Bronchial epithelial cell (primary cell): ENCODE measurements at regions not wholly inside any gene's neighbourhood (a gene's known extent, or its start where the extent isn't known, plus 50 kb on each side); places are given as distances from the start of the nearest gene placed in this dataset.
"Not testable (repeated sequence)": the region's sequence is repeated elsewhere in the genome, so short reads cannot be mapped to it uniquely, and the experiment has no call there.

ENCODE experiments used
- DNase-seq: peaks from one replicate; pipeline ENCODE4 v3.0.0-alpha.2; 2010; ENCODE audit warnings: low read depth
- FAIRE-seq: peaks from 2 replicates; lab custom pipeline; 2011; peaks lifted over from hg19 to GRCh38; lab: Jason Lieb, UNC
- H3K27me3 ChIP-seq: 2 replicates; pipeline ENCODE4 v1.5.1; 2011; ENCODE audit warnings: low read length; ENCODE audit not compliant: control insufficient read depth, insufficient read depth
- H3K36me3 ChIP-seq: 2 replicates; pipeline ENCODE4 v1.5.1; 2011; ENCODE audit warnings: low read length; ENCODE audit not compliant: control insufficient read depth, insufficient read depth
- H3K4me3 ChIP-seq: 2 replicates; pipeline ENCODE4 v1.5.1; 2011; ENCODE audit warnings: mild to moderate bottlenecking, low read depth, low read length, control low read depth
- TF ChIP-seq, protein P1 (sequence below): IDR thresholded peaks from 2 replicates; pipeline ENCODE4 v1.5.1; 2011; ENCODE audit warnings: mild to moderate bottlenecking, moderate library complexity, low read length, control low read depth, inconsistent platforms; ENCODE audit not compliant: insufficient read depth, severe bottlenecking

DNA sequence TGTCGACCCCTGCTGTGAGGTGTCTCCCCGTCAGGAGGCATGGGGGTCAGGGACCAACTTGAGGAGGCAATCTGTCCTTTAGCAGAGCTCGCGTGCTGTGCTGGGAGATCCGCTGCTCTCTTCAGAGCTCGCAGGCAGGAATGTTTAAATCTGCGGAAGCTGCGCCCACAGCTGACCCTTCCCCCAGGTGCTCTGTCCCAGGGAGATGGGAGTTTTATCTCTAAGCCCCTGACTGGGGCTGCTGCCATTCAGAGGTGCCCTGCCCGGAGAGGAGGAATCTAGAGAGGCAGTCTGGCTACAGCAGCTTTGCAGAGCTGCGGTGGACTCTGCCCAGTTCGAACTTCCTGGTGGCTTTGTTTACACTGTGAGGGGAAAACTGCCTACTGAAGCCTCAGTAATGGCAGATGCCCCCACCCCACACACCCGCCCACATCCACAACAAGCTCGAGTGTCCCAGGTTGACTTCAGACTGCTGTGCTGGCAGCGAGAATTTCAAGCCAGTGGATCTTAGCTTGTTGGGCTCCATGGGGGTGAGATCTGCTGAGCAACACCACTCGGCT, 133.1 kb downstream of the CENPC start:
- H3K4me3 ChIP-seq, FAIRE-seq, DNase-seq, H3K27me3 ChIP-seq, H3K36me3 ChIP-seq: not testable (repeated sequence)

DNA sequence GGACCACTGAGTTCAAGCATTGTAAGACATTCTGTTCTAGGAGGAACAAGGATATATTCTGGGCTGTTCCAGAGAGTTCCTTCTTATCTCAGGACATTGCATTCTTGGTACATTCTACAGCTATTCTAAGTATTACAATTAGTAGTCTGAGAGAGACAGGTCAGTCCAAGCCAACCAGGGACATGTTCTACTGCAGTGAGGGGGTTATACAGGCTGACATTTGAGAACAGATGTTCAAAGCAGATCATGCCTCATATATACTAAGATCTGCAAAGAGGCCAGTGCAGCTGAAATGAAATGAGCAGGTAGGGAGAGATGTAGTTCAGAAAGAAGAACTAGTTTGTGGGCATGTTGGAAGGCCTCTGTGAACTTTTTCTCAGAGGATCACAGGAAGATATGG, 142.0 kb downstream of the CENPC start:
- DNase-seq (no peak), FAIRE-seq (no peak)
- Histone ChIP-seq H3K4me3 (no peak overlapping the region), H3K36me3 (no peaks in the 10 kb centered on the region), H3K27me3 (no peaks in the 10 kb centered on the region)
- TF ChIP-seq, protein P1, sequence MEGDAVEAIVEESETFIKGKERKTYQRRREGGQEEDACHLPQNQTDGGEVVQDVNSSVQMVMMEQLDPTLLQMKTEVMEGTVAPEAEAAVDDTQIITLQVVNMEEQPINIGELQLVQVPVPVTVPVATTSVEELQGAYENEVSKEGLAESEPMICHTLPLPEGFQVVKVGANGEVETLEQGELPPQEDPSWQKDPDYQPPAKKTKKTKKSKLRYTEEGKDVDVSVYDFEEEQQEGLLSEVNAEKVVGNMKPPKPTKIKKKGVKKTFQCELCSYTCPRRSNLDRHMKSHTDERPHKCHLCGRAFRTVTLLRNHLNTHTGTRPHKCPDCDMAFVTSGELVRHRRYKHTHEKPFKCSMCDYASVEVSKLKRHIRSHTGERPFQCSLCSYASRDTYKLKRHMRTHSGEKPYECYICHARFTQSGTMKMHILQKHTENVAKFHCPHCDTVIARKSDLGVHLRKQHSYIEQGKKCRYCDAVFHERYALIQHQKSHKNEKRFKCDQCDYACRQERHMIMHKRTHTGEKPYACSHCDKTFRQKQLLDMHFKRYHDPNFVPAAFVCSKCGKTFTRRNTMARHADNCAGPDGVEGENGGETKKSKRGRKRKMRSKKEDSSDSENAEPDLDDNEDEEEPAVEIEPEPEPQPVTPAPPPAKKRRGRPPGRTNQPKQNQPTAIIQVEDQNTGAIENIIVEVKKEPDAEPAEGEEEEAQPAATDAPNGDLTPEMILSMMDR = no peak

DNA sequence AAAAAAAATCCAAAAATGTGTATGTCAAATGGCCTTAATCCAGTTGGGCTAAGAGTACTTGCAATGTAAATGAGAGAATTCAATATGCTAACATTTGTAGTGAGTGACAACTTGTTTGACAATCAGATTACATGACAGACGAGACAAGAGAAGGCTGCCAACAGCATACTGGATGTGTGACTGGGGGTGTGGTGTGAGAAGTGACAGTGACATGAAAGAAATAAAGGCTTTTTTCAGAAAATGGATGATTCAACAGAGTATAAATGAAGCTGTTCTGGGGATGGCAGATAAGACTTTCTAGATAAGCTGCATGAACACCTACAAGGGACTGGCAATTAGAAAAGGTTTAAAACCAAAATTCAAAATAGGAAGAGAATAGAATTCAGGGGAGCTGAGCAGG, 143.4 kb downstream of the CENPC start:
- Histone ChIP-seq H3K36me3 (no peaks in the 10 kb centered on the region), H3K27me3 (no peaks in the 10 kb centered on the region), H3K4me3 (no peak overlapping the region)
- DNase-seq (no peak), FAIRE-seq (no peak)
- TF ChIP-seq, protein P1 = no peak

DNA sequence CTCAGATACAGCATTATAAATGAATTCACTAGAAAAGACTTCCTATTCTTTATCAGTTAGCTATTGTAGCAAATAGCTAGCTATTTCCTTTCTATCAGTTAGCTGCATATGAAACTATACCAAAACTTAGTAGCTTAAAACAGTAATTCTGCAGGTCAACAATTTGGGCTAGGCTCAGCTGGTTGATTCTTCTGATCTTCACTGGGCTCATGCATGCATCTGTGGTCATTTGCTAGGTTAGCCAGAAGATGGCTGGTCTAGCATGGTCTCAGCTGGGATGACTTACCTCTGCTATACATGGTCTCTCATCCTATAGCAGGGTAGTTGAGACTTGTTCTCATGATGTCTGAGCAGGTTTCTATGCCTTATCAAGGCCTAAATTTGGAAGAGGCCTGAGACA, 147.4 kb downstream of the CENPC start:
- DNase-seq (no peak), FAIRE-seq (no peak)
- Histone ChIP-seq H3K4me3 (no peak overlapping the region), H3K36me3 (no peaks in the 10 kb centered on the region), H3K27me3 (no peaks in the 10 kb centered on the region)
- TF ChIP-seq, protein P1 = no peak

DNA sequence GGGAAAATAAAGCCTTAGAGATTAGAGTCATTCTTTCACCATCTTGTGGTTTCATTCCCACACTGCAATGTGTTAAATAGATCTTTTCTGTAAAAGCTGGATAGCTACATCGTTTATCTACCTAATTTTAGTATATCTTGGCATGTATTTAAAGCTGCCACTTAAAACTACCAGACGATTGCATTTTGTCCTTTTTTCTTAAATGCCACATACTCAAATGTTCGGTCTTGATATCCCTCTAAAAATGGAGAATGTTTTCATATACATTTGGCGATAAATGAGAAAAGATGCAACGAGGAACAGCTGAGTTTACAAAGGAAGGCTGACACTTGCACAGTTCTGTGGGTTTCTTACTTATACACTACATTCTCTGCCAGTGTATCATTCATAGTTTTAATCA, 148.3 kb downstream of the CENPC start:
- TF ChIP-seq, protein P1 = no peak
- DNase-seq = no peak
- no peaks in the 10 kb centered on the region for H3K27me3 ChIP-seq
- H3K4me3 ChIP-seq = no peak overlapping the region
- no peak for FAIRE-seq
- no peaks in the 10 kb centered on the region for H3K36me3 ChIP-seq

DNA sequence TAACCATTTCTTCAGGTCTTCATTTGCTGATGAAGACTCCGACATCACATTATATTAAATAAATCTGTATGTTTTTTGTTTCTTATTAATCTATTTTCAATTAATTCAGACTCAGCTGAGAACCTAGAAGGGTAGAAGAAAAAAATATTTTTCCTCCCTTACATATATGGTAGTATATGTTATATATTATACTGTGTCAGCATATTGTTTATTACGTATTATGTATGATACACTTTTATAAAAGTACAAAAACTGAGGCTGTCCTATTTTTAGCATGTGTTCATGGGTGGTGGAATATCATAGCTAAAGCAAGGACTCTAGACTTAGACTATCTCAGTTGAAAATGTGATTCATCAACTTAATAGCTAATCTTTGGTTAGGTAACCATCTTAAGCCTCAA, 149.3 kb downstream of the CENPC start:
- Histone ChIP-seq H3K27me3 (no peaks in the 10 kb centered on the region), H3K4me3 (no peak overlapping the region), H3K36me3 (no peaks in the 10 kb centered on the region)
- TF ChIP-seq, protein P1 = no peak
- DNase-seq (no peak), FAIRE-seq (no peak)
